ENCODE measurements at regions not wholly inside any gene's neighbourhood (a gene's known extent, or its start where the extent isn't known, plus 50 kb on each side); places are given as distances from the start of the nearest gene placed in this dataset.

DNA sequence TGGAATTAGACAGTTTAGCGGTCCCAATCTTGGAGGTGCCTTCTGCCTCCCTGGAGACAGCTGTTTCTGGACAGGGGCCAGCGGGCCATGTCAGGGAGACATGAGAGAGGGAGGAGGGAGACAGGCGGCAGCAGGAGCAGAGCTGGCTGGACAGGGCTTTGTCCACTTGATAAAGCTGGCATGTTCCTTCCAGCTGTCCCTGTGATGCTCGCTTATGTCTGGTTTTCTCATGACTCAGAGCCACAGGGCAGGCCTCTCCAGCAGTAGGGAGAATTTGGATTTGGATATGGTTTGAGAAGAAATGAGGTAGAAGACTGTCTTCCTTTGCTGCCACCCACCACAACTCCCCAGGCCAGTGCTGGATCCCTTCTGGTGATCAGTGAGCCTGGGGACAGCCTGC, 51.7 kb upstream of the SORCS3 start:
- no peak for DNase-seq (ENCODE audit: low spot score)
- Histone ChIP-seq H3K4me1 (ENCODE audit: control insufficient read depth in 4 of 4, insufficient read depth in 4 of 4, low read length in 3 of 4) (no peaks in the 10 kb centered on the region), H3K27ac (ENCODE audit: low read depth in 1 of 2, low read length in 2 of 2) (no peak overlapping the region), H3K4me3 (ENCODE audit: low read depth in 1 of 3, low read length in 3 of 3) (no peak overlapping the region), H3K27me3 (ENCODE audit: control insufficient read depth in 4 of 4, insufficient read depth in 4 of 4, low read length in 3 of 4) (no peaks in the 10 kb centered on the region), H3K9me3 (ENCODE audit: control insufficient read depth in 4 of 4, low read length in 3 of 4) (no peaks in the 10 kb centered on the region), H3K36me3 (ENCODE audit: control insufficient read depth in 4 of 4, insufficient read depth in 3 of 4, low read depth in 1 of 4, low read length in 3 of 4) (no peaks in the 10 kb centered on the region), H3K9ac (ENCODE audit: low read depth in 1 of 2, low read length in 2 of 2) (no peak overlapping the region)
- WGBS = 82% methylated on average over 4 of the region's 4 CpGs
- TF ChIP-seq ATF3 (IDR thresholded peaks at IDR 0.05) (no peak), NR2F2 (IDR thresholded peaks at IDR 0.05) (no peak), YY1 (IDR thresholded peaks at IDR 0.05) (no peak), GABPA (IDR thresholded peaks at IDR 0.05 in 1 of 2, conservative IDR thresholded peaks at IDR 0.05 in 1 of 2) (no peak), FOXA1 (IDR thresholded peaks at IDR 0.05) (no peak), RXRA (IDR thresholded peaks at IDR 0.05) (no peak), TAF1 (conservative IDR thresholded peaks at IDR 0.05) (no peak), JUND (IDR thresholded peaks at IDR 0.05) (no peak), EGR1 (IDR thresholded peaks at IDR 0.05; ENCODE audit: low read depth in 2 of 2) (no peak), FOXA2 (IDR thresholded peaks at IDR 0.05) (no peak), REST (IDR thresholded peaks at IDR 0.05) (no peak), RAD21 (IDR thresholded peaks at IDR 0.05) (no peak), HNF4A (conservative IDR thresholded peaks at IDR 0.05) (no peak)
- TF ChIP-seq, protein P1, sequence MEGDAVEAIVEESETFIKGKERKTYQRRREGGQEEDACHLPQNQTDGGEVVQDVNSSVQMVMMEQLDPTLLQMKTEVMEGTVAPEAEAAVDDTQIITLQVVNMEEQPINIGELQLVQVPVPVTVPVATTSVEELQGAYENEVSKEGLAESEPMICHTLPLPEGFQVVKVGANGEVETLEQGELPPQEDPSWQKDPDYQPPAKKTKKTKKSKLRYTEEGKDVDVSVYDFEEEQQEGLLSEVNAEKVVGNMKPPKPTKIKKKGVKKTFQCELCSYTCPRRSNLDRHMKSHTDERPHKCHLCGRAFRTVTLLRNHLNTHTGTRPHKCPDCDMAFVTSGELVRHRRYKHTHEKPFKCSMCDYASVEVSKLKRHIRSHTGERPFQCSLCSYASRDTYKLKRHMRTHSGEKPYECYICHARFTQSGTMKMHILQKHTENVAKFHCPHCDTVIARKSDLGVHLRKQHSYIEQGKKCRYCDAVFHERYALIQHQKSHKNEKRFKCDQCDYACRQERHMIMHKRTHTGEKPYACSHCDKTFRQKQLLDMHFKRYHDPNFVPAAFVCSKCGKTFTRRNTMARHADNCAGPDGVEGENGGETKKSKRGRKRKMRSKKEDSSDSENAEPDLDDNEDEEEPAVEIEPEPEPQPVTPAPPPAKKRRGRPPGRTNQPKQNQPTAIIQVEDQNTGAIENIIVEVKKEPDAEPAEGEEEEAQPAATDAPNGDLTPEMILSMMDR (IDR thresholded peaks at IDR 0.05; ENCODE audit: low read depth, low read length, missing input control) = no peak
- TF ChIP-seq, protein P2, sequence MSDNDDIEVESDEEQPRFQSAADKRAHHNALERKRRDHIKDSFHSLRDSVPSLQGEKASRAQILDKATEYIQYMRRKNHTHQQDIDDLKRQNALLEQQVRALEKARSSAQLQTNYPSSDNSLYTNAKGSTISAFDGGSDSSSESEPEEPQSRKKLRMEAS (IDR thresholded peaks at IDR 0.05) = no peak
- TF ChIP-seq, protein P3, sequence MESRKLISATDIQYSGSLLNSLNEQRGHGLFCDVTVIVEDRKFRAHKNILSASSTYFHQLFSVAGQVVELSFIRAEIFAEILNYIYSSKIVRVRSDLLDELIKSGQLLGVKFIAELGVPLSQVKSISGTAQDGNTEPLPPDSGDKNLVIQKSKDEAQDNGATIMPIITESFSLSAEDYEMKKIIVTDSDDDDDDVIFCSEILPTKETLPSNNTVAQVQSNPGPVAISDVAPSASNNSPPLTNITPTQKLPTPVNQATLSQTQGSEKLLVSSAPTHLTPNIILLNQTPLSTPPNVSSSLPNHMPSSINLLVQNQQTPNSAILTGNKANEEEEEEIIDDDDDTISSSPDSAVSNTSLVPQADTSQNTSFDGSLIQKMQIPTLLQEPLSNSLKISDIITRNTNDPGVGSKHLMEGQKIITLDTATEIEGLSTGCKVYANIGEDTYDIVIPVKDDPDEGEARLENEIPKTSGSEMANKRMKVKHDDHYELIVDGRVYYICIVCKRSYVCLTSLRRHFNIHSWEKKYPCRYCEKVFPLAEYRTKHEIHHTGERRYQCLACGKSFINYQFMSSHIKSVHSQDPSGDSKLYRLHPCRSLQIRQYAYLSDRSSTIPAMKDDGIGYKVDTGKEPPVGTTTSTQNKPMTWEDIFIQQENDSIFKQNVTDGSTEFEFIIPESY (IDR thresholded peaks at IDR 0.05) = no peak

- Histone ChIP-seq H3K4me3 (ENCODE audit: low read depth in 1 of 3, low read length in 3 of 3) (no peak overlapping the region), H3K27ac (ENCODE audit: low read depth in 1 of 2, low read length in 2 of 2) (no peak overlapping the region), H3K27me3 (ENCODE audit: control insufficient read depth in 4 of 4, insufficient read depth in 4 of 4, low read length in 3 of 4) (no peaks in the 10 kb centered on the region), H3K4me1 (ENCODE audit: control insufficient read depth in 4 of 4, insufficient read depth in 4 of 4, low read length in 3 of 4) (no peaks in the 10 kb centered on the region), H3K36me3 (ENCODE audit: control insufficient read depth in 4 of 4, insufficient read depth in 3 of 4, low read depth in 1 of 4, low read length in 3 of 4) (no peaks in the 10 kb centered on the region), H3K9ac (ENCODE audit: low read depth in 1 of 2, low read length in 2 of 2) (no peak overlapping the region), H3K9me3 (ENCODE audit: control insufficient read depth in 4 of 4, low read length in 3 of 4) (no peaks in the 10 kb centered on the region)
- no peak for DNase-seq (ENCODE audit: low spot score)
- 91% methylated on average over 4 of the region's 4 CpGs for WGBS
- no peak for TF ChIP-seq NR2F2 (IDR thresholded peaks at IDR 0.05)
Observed at GRCh38 chr10:104589871-104590270, 51.2 kb upstream of the SORCS3 start.

Data from liver (tissue), 8 donors.